ENCODE measurements at regions not wholly inside any gene's neighbourhood (a gene's known extent, or its start where the extent isn't known, plus 50 kb on each side); places are given as distances from the start of the nearest gene placed in this dataset.

DNA sequence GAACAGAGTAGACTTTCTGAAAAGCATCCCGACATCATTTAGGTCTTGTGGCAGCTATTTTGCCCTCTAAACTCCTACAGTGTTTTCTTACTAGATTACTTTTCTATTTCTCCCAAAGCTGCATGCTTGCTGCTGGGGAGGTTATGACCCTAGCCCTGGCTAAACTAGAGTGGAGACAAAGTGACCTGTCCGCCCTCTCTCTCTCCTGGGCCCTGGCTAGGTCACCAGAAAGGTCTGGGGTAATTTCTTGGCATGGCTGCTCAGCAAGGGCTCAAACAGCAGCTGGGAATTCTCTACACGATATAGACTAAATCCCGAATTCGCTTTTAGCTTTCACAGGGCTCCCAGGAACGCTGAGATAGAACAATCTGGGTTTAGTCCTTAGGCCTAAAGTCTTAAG lies 84.5 kb upstream of the KCNE2 start:
- TF ChIP-seq, protein P1, sequence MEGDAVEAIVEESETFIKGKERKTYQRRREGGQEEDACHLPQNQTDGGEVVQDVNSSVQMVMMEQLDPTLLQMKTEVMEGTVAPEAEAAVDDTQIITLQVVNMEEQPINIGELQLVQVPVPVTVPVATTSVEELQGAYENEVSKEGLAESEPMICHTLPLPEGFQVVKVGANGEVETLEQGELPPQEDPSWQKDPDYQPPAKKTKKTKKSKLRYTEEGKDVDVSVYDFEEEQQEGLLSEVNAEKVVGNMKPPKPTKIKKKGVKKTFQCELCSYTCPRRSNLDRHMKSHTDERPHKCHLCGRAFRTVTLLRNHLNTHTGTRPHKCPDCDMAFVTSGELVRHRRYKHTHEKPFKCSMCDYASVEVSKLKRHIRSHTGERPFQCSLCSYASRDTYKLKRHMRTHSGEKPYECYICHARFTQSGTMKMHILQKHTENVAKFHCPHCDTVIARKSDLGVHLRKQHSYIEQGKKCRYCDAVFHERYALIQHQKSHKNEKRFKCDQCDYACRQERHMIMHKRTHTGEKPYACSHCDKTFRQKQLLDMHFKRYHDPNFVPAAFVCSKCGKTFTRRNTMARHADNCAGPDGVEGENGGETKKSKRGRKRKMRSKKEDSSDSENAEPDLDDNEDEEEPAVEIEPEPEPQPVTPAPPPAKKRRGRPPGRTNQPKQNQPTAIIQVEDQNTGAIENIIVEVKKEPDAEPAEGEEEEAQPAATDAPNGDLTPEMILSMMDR (IDR thresholded peaks at IDR 0.05), result no peak
- no peak for TF ChIP-seq EP300 (IDR thresholded peaks at IDR 0.05; ENCODE audit: low read depth)
- no peak for TF ChIP-seq POLR2AphosphoS5 (IDR thresholded peaks at IDR 0.05)
